ENCODE measurements at regions not wholly inside any gene's neighbourhood (a gene's known extent, or its start where the extent isn't known, plus 50 kb on each side); places are given as distances from the start of the nearest gene placed in this dataset.

DNA sequence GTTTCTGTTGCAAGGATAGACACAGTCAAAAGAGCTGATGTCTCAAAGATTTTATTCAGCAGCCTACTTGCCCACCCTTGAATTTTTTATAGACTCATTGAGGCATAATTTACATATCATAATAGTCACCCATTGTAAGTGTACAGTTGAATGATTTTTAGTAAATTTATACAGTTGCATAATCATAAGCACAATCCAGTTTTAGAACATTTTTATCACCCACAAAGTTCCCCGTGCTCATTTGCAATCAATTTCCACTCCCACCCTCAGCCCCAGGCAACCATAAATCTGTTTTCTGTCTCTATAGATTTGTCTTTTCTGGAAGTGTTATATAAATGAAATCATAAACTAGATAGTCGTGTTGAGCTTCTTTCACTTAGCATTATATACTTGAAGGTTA, 517.7 kb downstream of the TLE1 start:
- H3K4me2 ChIP-seq (ENCODE audit: insufficient read depth, low read length): no peak overlapping the region
- ChIA-PET POLR2A (no interaction called here), CTCF (ENCODE audit: low intra/inter-chr PET ratio) (no interaction called here)
- no peaks in the 10 kb centered on the region for H3K4me1 ChIP-seq (replicated peaks in 1 of 2; ENCODE audit: control insufficient read depth in 2 of 2, insufficient read depth in 2 of 2, low read length in 2 of 2)
- no peaks in the 10 kb centered on the region for H3K9me3 ChIP-seq (replicated peaks; ENCODE audit: control insufficient read depth, insufficient read depth, low read depth, low read length)
- H3K4me3 ChIP-seq: no peak overlapping the region
- 0% methylated on average over 2 of the region's 2 CpGs for WGBS (ENCODE audit: insufficient coverage, low coverage, missing lambda C conversion rate)
- no peaks in the 10 kb centered on the region for H3K79me2 ChIP-seq (ENCODE audit: control insufficient read depth, insufficient read depth, low read length)
- no peak overlapping the region for H3K27ac ChIP-seq (ENCODE audit: extremely low read depth, low read depth, low read length)
- H3K9me1 ChIP-seq (ENCODE audit: control insufficient read depth, insufficient read depth, low read length): no peaks in the 10 kb centered on the region
- no TSS peak for BruUV-seq (replicated peaks)
- H4K20me1 ChIP-seq (replicated peaks; ENCODE audit: control insufficient read depth, insufficient read depth, low read length): no peaks in the 10 kb centered on the region
- FAIRE-seq: no peak
- ATAC-seq: no peak
- no peak for TF ChIP-seq NR2F6 (CRISPR knock-in tag; IDR thresholded peaks at IDR 0.05)
- TF ChIP-seq ZNF668 (CRISPR knock-in tag; IDR thresholded peaks at IDR 0.05): no peak
- TF ChIP-seq TEAD2 (tag; IDR thresholded peaks at IDR 0.05): no peak
- TF ChIP-seq MAFG (tag; conservative IDR thresholded peaks at IDR 0.05): no peak
- TF ChIP-seq IRF2 (CRISPR knock-in tag; IDR thresholded peaks at IDR 0.05): no peak
- no peak for TF ChIP-seq CUX1 (CRISPR knock-in tag; IDR thresholded peaks at IDR 0.05)
- no peak for TF ChIP-seq KLF16 (IDR thresholded peaks at IDR 0.05)
- no peak for TF ChIP-seq HDAC6 (IDR thresholded peaks at IDR 0.05; ENCODE audit: low read depth, low read length)
- TF ChIP-seq, protein P1, sequence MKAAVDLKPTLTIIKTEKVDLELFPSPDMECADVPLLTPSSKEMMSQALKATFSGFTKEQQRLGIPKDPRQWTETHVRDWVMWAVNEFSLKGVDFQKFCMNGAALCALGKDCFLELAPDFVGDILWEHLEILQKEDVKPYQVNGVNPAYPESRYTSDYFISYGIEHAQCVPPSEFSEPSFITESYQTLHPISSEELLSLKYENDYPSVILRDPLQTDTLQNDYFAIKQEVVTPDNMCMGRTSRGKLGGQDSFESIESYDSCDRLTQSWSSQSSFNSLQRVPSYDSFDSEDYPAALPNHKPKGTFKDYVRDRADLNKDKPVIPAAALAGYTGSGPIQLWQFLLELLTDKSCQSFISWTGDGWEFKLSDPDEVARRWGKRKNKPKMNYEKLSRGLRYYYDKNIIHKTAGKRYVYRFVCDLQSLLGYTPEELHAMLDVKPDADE (conservative IDR thresholded peaks at IDR 0.05; ENCODE audit: control insufficient read depth, low read depth, low read length): no peak
- no peak for TF ChIP-seq SNAPC5 (CRISPR knock-in tag; IDR thresholded peaks at IDR 0.05)
- TF ChIP-seq MTA1 (IDR thresholded peaks at IDR 0.05; ENCODE audit: borderline replicate concordance): no peak
- TF ChIP-seq GABPB1 (CRISPR knock-in tag; IDR thresholded peaks at IDR 0.05): no peak
- no peak for TF ChIP-seq ZNF143 (CRISPR knock-in tag; IDR thresholded peaks at IDR 0.05)
- TF ChIP-seq NFATC3 (IDR thresholded peaks at IDR 0.05): no peak
- TF ChIP-seq GTF2A2 (tag; IDR thresholded peaks at IDR 0.05): no peak
- intact Hi-C loops (cut with micrococcal nuclease): no loop called here
- no peak overlapping the region for H3K9ac ChIP-seq (ENCODE audit: insufficient read depth in 1 of 2, low read depth in 2 of 2, low read length in 2 of 2)
- no peak overlapping the region for H2AFZ ChIP-seq (ENCODE audit: low read depth, low read length)
- DNase-seq (ENCODE audit: extremely low read depth in 1 of 4, low spot score in 3 of 4): no peak
- no peaks in the 10 kb centered on the region for H3K36me3 ChIP-seq (ENCODE audit: control insufficient read depth, insufficient read depth, low read length)
- no peaks in the 10 kb centered on the region for H3K27me3 ChIP-seq (ENCODE audit: control insufficient read depth in 2 of 2, insufficient read depth in 2 of 2, low read length in 2 of 2)
- in situ Hi-C loops (cut with MboI): no loop called here
